Endothelial cell of umbilical vein (primary cell): ENCODE measurements at regions not wholly inside any gene's neighbourhood (a gene's known extent, or its start where the extent isn't known, plus 50 kb on each side); places are given as distances from the start of the nearest gene placed in this dataset.

Source experiments
- EZH2 ChIP-seq: IDR thresholded peaks from 2 replicates; pipeline ENCODE4 v1.6.1; 2012; ENCODE audit warnings: borderline replicate concordance, low read depth, mild to moderate bottlenecking, moderate library complexity, low read length, inconsistent platforms; ENCODE audit not compliant: severe bottlenecking
- FOS ChIP-seq: IDR thresholded peaks from 2 replicates; pipeline ENCODE4 v1.6.1; 2011; ENCODE audit warnings: mild to moderate bottlenecking, low read length, moderate library complexity, borderline replicate concordance; ENCODE audit not compliant: insufficient read depth
- GATA2 ChIP-seq: IDR thresholded peaks from 2 replicates; pipeline ENCODE4 v1.7.0; 2011; ENCODE audit warnings: low read depth, mild to moderate bottlenecking, moderate library complexity, mixed read lengths, low read length; ENCODE audit not compliant: insufficient read length, insufficient read depth
- JUN ChIP-seq: IDR thresholded peaks from 2 replicates; pipeline ENCODE4 v1.6.1; 2011; ENCODE audit warnings: borderline replicate concordance, low read depth; ENCODE audit not compliant: insufficient read length, insufficient read depth
- MAX ChIP-seq: IDR thresholded peaks from 2 replicates; pipeline ENCODE4 v1.6.1; 2011; ENCODE audit not compliant: insufficient read depth, insufficient read length
- MYC ChIP-seq: IDR thresholded peaks from one replicate; pipeline ENCODE4 v1.6.1; 2011; ENCODE audit warnings: mild to moderate bottlenecking, low read depth, low read length
- POLR2A ChIP-seq: IDR thresholded peaks from 2 replicates; pipeline ENCODE4 v1.6.1; 2012; ENCODE audit warnings: low read depth, mild to moderate bottlenecking, control low read depth, low read length
- POLR2AphosphoS5 ChIP-seq: IDR thresholded peaks from 2 replicates; pipeline ENCODE4 v1.6.1; 2012; ENCODE audit warnings: low read depth, mild to moderate bottlenecking, control low read depth, low read length, moderate library complexity; ENCODE audit not compliant: insufficient read depth
- TF ChIP-seq, protein P1 (sequence below), 2 donors: IDR thresholded peaks; 1 replicate in 1 of 2; 2 replicates in 1 of 2; pipeline ENCODE4 v1.5.1; 2011; ENCODE audit warnings: low read length in 2 of 2, mild to moderate bottlenecking in 2 of 2, moderate library complexity in 2 of 2, control low read depth in 1 of 2, inconsistent platforms in 1 of 2, low read depth in 1 of 2; ENCODE audit not compliant: insufficient read depth in 1 of 2; ENCODE audit errors: extremely low read depth in 1 of 2

GRCh38 chr1:208880433-208881100 lies 636.4 kb upstream of the PLXNA2 start:
- TF ChIP-seq, protein P1, sequence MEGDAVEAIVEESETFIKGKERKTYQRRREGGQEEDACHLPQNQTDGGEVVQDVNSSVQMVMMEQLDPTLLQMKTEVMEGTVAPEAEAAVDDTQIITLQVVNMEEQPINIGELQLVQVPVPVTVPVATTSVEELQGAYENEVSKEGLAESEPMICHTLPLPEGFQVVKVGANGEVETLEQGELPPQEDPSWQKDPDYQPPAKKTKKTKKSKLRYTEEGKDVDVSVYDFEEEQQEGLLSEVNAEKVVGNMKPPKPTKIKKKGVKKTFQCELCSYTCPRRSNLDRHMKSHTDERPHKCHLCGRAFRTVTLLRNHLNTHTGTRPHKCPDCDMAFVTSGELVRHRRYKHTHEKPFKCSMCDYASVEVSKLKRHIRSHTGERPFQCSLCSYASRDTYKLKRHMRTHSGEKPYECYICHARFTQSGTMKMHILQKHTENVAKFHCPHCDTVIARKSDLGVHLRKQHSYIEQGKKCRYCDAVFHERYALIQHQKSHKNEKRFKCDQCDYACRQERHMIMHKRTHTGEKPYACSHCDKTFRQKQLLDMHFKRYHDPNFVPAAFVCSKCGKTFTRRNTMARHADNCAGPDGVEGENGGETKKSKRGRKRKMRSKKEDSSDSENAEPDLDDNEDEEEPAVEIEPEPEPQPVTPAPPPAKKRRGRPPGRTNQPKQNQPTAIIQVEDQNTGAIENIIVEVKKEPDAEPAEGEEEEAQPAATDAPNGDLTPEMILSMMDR (IDR thresholded peaks at IDR 0.05; ENCODE audit: extremely low read depth in 1 of 2, insufficient read depth in 1 of 2, low read depth in 1 of 2, low read length in 2 of 2): no peak
- TF ChIP-seq POLR2A (no peak), EZH2 (no peak), JUN (no peak), MAX (no peak), POLR2AphosphoS5 (no peak), MYC (no peak), FOS (no peak), GATA2 (no peak)
